ENCODE measurements at regions not wholly inside any gene's neighbourhood (a gene's known extent, or its start where the extent isn't known, plus 50 kb on each side); places are given as distances from the start of the nearest gene placed in this dataset.

DNA sequence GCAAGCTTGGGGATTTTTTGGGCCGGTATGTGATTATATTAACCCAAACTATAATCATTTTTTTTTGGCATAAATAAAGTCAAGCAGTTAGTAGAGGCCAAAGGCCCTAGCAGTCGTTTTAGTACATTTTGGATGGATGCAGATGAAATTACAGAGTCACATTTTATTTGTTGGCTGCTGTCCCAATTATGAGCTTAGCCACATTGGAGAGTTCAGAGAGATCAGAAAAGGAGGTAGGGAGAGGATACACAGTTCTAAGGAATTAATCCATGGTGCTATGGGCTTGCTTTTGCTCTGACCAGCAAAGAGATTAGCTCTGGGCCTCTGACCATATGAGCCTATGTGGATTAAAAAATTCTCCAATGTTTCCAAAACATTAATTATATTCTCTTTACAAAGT is 395.1 kb downstream of the RAPGEF2 start (continued):
- TF ChIP-seq, protein P1, sequence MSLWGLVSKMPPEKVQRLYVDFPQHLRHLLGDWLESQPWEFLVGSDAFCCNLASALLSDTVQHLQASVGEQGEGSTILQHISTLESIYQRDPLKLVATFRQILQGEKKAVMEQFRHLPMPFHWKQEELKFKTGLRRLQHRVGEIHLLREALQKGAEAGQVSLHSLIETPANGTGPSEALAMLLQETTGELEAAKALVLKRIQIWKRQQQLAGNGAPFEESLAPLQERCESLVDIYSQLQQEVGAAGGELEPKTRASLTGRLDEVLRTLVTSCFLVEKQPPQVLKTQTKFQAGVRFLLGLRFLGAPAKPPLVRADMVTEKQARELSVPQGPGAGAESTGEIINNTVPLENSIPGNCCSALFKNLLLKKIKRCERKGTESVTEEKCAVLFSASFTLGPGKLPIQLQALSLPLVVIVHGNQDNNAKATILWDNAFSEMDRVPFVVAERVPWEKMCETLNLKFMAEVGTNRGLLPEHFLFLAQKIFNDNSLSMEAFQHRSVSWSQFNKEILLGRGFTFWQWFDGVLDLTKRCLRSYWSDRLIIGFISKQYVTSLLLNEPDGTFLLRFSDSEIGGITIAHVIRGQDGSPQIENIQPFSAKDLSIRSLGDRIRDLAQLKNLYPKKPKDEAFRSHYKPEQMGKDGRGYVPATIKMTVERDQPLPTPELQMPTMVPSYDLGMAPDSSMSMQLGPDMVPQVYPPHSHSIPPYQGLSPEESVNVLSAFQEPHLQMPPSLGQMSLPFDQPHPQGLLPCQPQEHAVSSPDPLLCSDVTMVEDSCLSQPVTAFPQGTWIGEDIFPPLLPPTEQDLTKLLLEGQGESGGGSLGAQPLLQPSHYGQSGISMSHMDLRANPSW (CRISPR knock-in tag; conservative IDR thresholded peaks at IDR 0.05; ENCODE audit: low read depth), result no peak
- no peak for TF ChIP-seq GRHL2 (CRISPR knock-in tag; IDR thresholded peaks at IDR 0.05; ENCODE audit: insufficient replicate concordance, severe bottlenecking)
- TF ChIP-seq, protein P2, sequence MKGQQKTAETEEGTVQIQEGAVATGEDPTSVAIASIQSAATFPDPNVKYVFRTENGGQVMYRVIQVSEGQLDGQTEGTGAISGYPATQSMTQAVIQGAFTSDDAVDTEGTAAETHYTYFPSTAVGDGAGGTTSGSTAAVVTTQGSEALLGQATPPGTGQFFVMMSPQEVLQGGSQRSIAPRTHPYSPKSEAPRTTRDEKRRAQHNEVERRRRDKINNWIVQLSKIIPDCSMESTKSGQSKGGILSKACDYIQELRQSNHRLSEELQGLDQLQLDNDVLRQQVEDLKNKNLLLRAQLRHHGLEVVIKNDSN (CRISPR knock-in tag; IDR thresholded peaks at IDR 0.05), result no peak
- TF ChIP-seq, protein P3, sequence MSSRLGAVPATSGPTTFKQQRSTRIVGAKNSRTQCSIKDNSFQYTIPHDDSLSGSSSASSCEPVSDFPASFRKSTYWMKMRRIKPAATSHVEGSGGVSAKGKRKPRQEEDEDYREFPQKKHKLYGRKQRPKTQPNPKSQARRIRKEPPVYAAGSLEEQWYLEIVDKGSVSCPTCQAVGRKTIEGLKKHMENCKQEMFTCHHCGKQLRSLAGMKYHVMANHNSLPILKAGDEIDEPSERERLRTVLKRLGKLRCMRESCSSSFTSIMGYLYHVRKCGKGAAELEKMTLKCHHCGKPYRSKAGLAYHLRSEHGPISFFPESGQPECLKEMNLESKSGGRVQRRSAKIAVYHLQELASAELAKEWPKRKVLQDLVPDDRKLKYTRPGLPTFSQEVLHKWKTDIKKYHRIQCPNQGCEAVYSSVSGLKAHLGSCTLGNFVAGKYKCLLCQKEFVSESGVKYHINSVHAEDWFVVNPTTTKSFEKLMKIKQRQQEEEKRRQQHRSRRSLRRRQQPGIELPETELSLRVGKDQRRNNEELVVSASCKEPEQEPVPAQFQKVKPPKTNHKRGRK (CRISPR knock-in tag; IDR thresholded peaks at IDR 0.05; ENCODE audit: borderline replicate concordance), result no peak

DNA sequence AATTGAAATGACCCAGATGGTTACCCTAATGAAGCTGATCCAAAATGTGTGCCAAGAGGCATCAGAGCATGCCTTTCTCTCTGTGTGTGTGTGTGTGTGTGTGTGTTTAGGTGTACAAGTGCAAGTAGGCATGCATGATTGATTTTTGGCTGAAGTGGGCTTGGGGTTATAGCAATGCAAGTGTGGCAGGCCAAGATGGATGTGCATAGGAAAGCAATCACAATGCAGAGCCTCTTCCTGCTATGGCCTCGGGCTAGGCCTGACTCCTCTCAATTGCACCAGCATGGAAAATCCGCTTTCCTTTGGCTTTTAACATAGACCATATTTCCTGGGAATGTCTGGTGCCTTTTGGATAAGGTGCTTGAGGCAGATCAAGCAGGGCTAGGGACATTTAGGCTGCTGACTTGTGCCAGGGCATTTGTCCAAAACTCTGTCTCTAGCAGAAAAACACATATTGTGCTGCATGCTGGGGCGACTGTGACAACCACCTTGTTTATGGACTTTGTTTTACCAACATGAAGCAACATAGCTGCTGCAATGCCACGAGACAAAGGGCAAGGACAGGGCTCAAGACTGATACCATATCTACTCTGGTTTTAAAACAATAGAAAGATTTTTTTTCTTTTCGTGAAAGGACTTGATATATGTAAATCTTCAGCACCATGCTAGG is 395.7 kb downstream of the RAPGEF2 start:
- ATAC-seq (no peak), DNase-seq (ENCODE audit: low spot score) (no peak)
- Mint-ChIP-seq H3K36me3 (peaks cover under 1% of the 10 kb centered on the region), H3K4me3 (no peak overlapping the region), H3K27me3 (ENCODE audit: low read depth) (no peaks in the 10 kb centered on the region), H3K4me1 (peaks cover 33% of the 10 kb centered on the region), H3K27ac (no peak overlapping the region), H3K9me3 (peaks cover 8% of the 10 kb centered on the region)
- ChIA-PET POLR2A (no interaction called here), CTCF (interaction anchor here (1.2 kb wide), 1 partner anchor 12 kb away, joined by 5 read pairs; no protein-coding TSS in a partner anchor)
- TF ChIP-seq, protein P4, sequence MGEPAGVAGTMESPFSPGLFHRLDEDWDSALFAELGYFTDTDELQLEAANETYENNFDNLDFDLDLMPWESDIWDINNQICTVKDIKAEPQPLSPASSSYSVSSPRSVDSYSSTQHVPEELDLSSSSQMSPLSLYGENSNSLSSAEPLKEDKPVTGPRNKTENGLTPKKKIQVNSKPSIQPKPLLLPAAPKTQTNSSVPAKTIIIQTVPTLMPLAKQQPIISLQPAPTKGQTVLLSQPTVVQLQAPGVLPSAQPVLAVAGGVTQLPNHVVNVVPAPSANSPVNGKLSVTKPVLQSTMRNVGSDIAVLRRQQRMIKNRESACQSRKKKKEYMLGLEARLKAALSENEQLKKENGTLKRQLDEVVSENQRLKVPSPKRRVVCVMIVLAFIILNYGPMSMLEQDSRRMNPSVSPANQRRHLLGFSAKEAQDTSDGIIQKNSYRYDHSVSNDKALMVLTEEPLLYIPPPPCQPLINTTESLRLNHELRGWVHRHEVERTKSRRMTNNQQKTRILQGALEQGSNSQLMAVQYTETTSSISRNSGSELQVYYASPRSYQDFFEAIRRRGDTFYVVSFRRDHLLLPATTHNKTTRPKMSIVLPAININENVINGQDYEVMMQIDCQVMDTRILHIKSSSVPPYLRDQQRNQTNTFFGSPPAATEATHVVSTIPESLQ (CRISPR knock-in tag; IDR thresholded peaks at IDR 0.05), result no peak
- TF ChIP-seq ZNF232 (CRISPR knock-in tag; IDR thresholded peaks at IDR 0.05) (no peak), NFYB (CRISPR knock-in tag; conservative IDR thresholded peaks at IDR 0.05; ENCODE audit: low read depth) (no peak), NFE2L1 (CRISPR knock-in tag; IDR thresholded peaks at IDR 0.05) (no peak), ZNF263 (CRISPR knock-in tag; IDR thresholded peaks at IDR 0.05; ENCODE audit: low read depth) (no peak), RORB (CRISPR knock-in tag; IDR thresholded peaks at IDR 0.05) (no peak), CREM (CRISPR knock-in tag; IDR thresholded peaks at IDR 0.05) (no peak), EMX1 (CRISPR knock-in tag; IDR thresholded peaks at IDR 0.05) (no peak), FOXJ3 (CRISPR knock-in tag; IDR thresholded peaks at IDR 0.05; ENCODE audit: borderline replicate concordance) (no peak)
- TF ChIP-seq, protein P5, sequence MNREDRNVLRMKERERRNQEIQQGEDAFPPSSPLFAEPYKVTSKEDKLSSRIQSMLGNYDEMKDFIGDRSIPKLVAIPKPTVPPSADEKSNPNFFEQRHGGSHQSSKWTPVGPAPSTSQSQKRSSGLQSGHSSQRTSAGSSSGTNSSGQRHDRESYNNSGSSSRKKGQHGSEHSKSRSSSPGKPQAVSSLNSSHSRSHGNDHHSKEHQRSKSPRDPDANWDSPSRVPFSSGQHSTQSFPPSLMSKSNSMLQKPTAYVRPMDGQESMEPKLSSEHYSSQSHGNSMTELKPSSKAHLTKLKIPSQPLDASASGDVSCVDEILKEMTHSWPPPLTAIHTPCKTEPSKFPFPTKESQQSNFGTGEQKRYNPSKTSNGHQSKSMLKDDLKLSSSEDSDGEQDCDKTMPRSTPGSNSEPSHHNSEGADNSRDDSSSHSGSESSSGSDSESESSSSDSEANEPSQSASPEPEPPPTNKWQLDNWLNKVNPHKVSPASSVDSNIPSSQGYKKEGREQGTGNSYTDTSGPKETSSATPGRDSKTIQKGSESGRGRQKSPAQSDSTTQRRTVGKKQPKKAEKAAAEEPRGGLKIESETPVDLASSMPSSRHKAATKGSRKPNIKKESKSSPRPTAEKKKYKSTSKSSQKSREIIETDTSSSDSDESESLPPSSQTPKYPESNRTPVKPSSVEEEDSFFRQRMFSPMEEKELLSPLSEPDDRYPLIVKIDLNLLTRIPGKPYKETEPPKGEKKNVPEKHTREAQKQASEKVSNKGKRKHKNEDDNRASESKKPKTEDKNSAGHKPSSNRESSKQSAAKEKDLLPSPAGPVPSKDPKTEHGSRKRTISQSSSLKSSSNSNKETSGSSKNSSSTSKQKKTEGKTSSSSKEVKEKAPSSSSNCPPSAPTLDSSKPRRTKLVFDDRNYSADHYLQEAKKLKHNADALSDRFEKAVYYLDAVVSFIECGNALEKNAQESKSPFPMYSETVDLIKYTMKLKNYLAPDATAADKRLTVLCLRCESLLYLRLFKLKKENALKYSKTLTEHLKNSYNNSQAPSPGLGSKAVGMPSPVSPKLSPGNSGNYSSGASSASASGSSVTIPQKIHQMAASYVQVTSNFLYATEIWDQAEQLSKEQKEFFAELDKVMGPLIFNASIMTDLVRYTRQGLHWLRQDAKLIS (CRISPR knock-in tag; IDR thresholded peaks at IDR 0.05; ENCODE audit: borderline replicate concordance), result no peak
- TF ChIP-seq, protein P6, sequence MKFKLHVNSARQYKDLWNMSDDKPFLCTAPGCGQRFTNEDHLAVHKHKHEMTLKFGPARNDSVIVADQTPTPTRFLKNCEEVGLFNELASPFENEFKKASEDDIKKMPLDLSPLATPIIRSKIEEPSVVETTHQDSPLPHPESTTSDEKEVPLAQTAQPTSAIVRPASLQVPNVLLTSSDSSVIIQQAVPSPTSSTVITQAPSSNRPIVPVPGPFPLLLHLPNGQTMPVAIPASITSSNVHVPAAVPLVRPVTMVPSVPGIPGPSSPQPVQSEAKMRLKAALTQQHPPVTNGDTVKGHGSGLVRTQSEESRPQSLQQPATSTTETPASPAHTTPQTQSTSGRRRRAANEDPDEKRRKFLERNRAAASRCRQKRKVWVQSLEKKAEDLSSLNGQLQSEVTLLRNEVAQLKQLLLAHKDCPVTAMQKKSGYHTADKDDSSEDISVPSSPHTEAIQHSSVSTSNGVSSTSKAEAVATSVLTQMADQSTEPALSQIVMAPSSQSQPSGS (CRISPR knock-in tag; IDR thresholded peaks at IDR 0.05; ENCODE audit: borderline replicate concordance, low read depth), result no peak

Data from WTC11 (cell line).